ENCODE measurements at regions not wholly inside any gene's neighbourhood (a gene's known extent, or its start where the extent isn't known, plus 50 kb on each side); places are given as distances from the start of the nearest gene placed in this dataset.

DNA sequence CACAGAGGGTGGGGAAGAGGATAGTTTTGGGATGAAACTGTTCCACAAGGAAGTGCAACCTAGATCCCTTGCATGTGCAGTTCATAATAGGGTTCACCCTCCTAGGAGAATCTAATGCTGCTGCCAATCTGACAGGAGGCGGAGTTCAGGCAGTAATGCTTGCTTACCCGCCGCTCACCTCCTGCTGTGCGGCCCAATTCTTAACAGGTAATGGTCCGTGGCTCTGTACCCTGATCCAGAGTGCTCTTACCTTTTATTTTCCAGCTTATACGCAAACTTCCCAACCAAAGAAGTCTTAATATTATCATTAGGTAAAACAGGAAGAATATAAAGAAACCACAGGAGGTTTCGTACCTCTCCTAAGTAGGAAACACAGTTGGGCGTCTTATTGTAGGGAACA lies 82.7 kb upstream of the CD302 start:
- CTCF ChIA-PET = no interaction called here
- no peaks in the 10 kb centered on the region for H3K4me1 Mint-ChIP-seq (ENCODE audit: low read depth, unreplicated experiment)
- H3K27me3 Mint-ChIP-seq (ENCODE audit: insufficient read depth, unreplicated experiment) = no peaks in the 10 kb centered on the region

GRCh38 chr2:159879051-159879604 lies 81.1 kb upstream of the CD302 start:
- Mint-ChIP-seq H3K9me3 (ENCODE audit: unreplicated experiment) (no peaks in the 10 kb centered on the region), H3K4me1 (ENCODE audit: low read depth, unreplicated experiment) (no peaks in the 10 kb centered on the region), H3K4me3 (ENCODE audit: unreplicated experiment) (no peak overlapping the region), H3K27me3 (ENCODE audit: insufficient read depth, unreplicated experiment) (no peaks in the 10 kb centered on the region), H3K27ac (ENCODE audit: unreplicated experiment) (no peak overlapping the region), H3K36me3 (ENCODE audit: insufficient read depth, unreplicated experiment) (peaks cover 8% of the 10 kb centered on the region)
- CTCF ChIA-PET = no interaction called here
- H3K36me3 ChIP-seq (ENCODE audit: control insufficient read depth, insufficient read depth, low read length) = peaks cover under 1% of the 10 kb centered on the region
- BruUV-seq (replicated peaks) = no TSS peak
- no peaks in the 10 kb centered on the region for H3K4me1 ChIP-seq
- no peaks in the 10 kb centered on the region for H3K9me3 ChIP-seq
- no peak overlapping the region for H3K4me3 ChIP-seq (ENCODE audit: low read depth, low read length)
- POLR2A ChIA-PET = no interaction called here
- TF ChIP-seq, protein P1, sequence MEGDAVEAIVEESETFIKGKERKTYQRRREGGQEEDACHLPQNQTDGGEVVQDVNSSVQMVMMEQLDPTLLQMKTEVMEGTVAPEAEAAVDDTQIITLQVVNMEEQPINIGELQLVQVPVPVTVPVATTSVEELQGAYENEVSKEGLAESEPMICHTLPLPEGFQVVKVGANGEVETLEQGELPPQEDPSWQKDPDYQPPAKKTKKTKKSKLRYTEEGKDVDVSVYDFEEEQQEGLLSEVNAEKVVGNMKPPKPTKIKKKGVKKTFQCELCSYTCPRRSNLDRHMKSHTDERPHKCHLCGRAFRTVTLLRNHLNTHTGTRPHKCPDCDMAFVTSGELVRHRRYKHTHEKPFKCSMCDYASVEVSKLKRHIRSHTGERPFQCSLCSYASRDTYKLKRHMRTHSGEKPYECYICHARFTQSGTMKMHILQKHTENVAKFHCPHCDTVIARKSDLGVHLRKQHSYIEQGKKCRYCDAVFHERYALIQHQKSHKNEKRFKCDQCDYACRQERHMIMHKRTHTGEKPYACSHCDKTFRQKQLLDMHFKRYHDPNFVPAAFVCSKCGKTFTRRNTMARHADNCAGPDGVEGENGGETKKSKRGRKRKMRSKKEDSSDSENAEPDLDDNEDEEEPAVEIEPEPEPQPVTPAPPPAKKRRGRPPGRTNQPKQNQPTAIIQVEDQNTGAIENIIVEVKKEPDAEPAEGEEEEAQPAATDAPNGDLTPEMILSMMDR (IDR thresholded peaks at IDR 0.05; ENCODE audit: insufficient read depth in 1 of 2, low read depth in 1 of 2, low read length in 1 of 2, severe bottlenecking in 1 of 2, unreplicated experiment in 1 of 2) = no peak
- DNase-seq = no peak
- no peaks in the 10 kb centered on the region for H3K27me3 ChIP-seq (replicated peaks; ENCODE audit: control insufficient read depth, insufficient read depth, low read length)
- intact Hi-C loops (cut with micrococcal nuclease; ENCODE audit: unreplicated experiment) = no loop called here

More for the DNA sequence above, 82.7 kb upstream of the CD302 start:
- POLR2A ChIA-PET = no interaction called here
- TF ChIP-seq, protein P1 (IDR thresholded peaks at IDR 0.05; ENCODE audit: insufficient read depth in 1 of 2, low read depth in 1 of 2, low read length in 1 of 2, severe bottlenecking in 1 of 2, unreplicated experiment in 1 of 2) = no peak
- Mint-ChIP-seq H3K27ac (ENCODE audit: unreplicated experiment) (no peak overlapping the region), H3K36me3 (ENCODE audit: insufficient read depth, unreplicated experiment) (no peaks in the 10 kb centered on the region), H3K9me3 (ENCODE audit: unreplicated experiment) (no peaks in the 10 kb centered on the region), H3K4me3 (ENCODE audit: unreplicated experiment) (no peak overlapping the region)
- no peaks in the 10 kb centered on the region for H3K4me1 ChIP-seq
- H3K4me3 ChIP-seq (ENCODE audit: low read depth, low read length) = no peak overlapping the region
- BruUV-seq (replicated peaks) = no TSS peak
- intact Hi-C loops (cut with micrococcal nuclease; ENCODE audit: unreplicated experiment) = no loop called here
- H3K27me3 ChIP-seq (replicated peaks; ENCODE audit: control insufficient read depth, insufficient read depth, low read length) = no peaks in the 10 kb centered on the region
- no peaks in the 10 kb centered on the region for H3K9me3 ChIP-seq
- no peak for DNase-seq
- peaks cover 2% of the 10 kb centered on the region for H3K36me3 ChIP-seq (ENCODE audit: control insufficient read depth, insufficient read depth, low read length)

GRCh38 chr2:159875083-159875482 lies 77.1 kb upstream of the CD302 start:
- TF ChIP-seq, protein P1 (IDR thresholded peaks at IDR 0.05; ENCODE audit: insufficient read depth in 1 of 2, low read depth in 1 of 2, low read length in 1 of 2, severe bottlenecking in 1 of 2, unreplicated experiment in 1 of 2) = no peak
- ChIA-PET CTCF (no interaction called here), POLR2A (no interaction called here)
- Histone ChIP-seq H3K36me3 (ENCODE audit: control insufficient read depth, insufficient read depth, low read length) (0 out of 2 replicates have a peak, but pooled peaks cover 2% of the 10 kb centered on the region), H3K4me1 (no peaks in the 10 kb centered on the region), H3K4me3 (ENCODE audit: low read depth, low read length) (no peak overlapping the region), H3K27me3 (replicated peaks; ENCODE audit: control insufficient read depth, insufficient read depth, low read length) (no peaks in the 10 kb centered on the region), H3K9me3 (no peaks in the 10 kb centered on the region)
- Mint-ChIP-seq H3K4me3 (ENCODE audit: unreplicated experiment) (no peak overlapping the region), H3K36me3 (ENCODE audit: insufficient read depth, unreplicated experiment) (peaks cover 8% of the 10 kb centered on the region), H3K9me3 (ENCODE audit: unreplicated experiment) (no peaks in the 10 kb centered on the region), H3K27me3 (ENCODE audit: insufficient read depth, unreplicated experiment) (no peaks in the 10 kb centered on the region), H3K27ac (ENCODE audit: unreplicated experiment) (no peak overlapping the region), H3K4me1 (ENCODE audit: low read depth, unreplicated experiment) (no peaks in the 10 kb centered on the region)
- DNase-seq = no peak
- intact Hi-C loops (cut with micrococcal nuclease; ENCODE audit: unreplicated experiment) = no loop called here
- BruUV-seq (replicated peaks) = no TSS peak

Data from Caco-2 (cell line).